ENCODE measurements at regions not wholly inside any gene's neighbourhood (a gene's known extent, or its start where the extent isn't known, plus 50 kb on each side); places are given as distances from the start of the nearest gene placed in this dataset.
A peak's percentile ranks its signal among the peaks of the same experiment; 100 is the strongest.

DNA sequence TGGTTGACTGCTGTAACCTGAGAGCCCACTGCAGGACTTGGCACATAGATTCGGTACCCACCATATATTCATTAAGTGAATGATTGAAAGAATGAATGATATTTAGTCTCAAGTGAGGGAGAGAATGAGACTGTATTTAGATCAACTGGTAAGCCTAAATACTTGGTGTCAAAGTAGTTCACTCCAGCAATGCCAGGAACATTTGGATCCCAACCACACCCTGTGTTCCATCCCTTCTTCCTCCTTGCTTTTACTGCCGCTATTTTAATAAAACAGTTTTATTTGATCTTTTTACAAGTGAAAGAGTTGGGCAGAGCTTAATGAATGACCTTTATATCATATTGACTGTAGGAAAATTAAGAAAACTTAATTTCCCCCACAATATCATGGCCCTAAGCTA, 473.6 kb upstream of the CBLB start:
- no peaks in the 10 kb centered on the region for H3K9me3 Mint-ChIP-seq
- peak overlapping the region; percentile 47 for H2AFZ ChIP-seq (replicated peaks)
- H3K27me3 Mint-ChIP-seq (ENCODE audit: insufficient read depth, low read depth): no peaks in the 10 kb centered on the region
- H3K36me3 ChIP-seq: no peaks in the 10 kb centered on the region
- H3K79me2 ChIP-seq (ENCODE audit: low read depth): no peaks in the 10 kb centered on the region
- TF ChIP-seq EZH2phosphoT487 (IDR thresholded peaks at IDR 0.05) (no peak), EZH2 (IDR thresholded peaks at IDR 0.05) (no peak)
- TF ChIP-seq, protein P1, sequence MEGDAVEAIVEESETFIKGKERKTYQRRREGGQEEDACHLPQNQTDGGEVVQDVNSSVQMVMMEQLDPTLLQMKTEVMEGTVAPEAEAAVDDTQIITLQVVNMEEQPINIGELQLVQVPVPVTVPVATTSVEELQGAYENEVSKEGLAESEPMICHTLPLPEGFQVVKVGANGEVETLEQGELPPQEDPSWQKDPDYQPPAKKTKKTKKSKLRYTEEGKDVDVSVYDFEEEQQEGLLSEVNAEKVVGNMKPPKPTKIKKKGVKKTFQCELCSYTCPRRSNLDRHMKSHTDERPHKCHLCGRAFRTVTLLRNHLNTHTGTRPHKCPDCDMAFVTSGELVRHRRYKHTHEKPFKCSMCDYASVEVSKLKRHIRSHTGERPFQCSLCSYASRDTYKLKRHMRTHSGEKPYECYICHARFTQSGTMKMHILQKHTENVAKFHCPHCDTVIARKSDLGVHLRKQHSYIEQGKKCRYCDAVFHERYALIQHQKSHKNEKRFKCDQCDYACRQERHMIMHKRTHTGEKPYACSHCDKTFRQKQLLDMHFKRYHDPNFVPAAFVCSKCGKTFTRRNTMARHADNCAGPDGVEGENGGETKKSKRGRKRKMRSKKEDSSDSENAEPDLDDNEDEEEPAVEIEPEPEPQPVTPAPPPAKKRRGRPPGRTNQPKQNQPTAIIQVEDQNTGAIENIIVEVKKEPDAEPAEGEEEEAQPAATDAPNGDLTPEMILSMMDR (IDR thresholded peaks at IDR 0.05): no peak
- H3K27ac Mint-ChIP-seq: no peak overlapping the region
- H3K4me3 Mint-ChIP-seq: no peak overlapping the region
- no peaks in the 10 kb centered on the region for H3K27me3 ChIP-seq
- H3K4me1 ChIP-seq: peaks cover 12% of the 10 kb centered on the region
- H3K9me3 ChIP-seq (ENCODE audit: low read depth): no peaks in the 10 kb centered on the region
- H3K4me2 ChIP-seq: no peak overlapping the region
- H3K4me3 ChIP-seq: no peak overlapping the region
- no peaks in the 10 kb centered on the region for H4K20me1 ChIP-seq (ENCODE audit: low read depth)
- no peak for DNase-seq (ENCODE audit: low spot score)
- H3K4me1 Mint-ChIP-seq: no peaks in the 10 kb centered on the region
- no peaks in the 10 kb centered on the region for H3F3A ChIP-seq (ENCODE audit: low read depth)
- no peaks in the 10 kb centered on the region for H3K36me3 Mint-ChIP-seq
- no peak overlapping the region for H3K9ac ChIP-seq
- no peak overlapping the region for H3K27ac ChIP-seq

DNA sequence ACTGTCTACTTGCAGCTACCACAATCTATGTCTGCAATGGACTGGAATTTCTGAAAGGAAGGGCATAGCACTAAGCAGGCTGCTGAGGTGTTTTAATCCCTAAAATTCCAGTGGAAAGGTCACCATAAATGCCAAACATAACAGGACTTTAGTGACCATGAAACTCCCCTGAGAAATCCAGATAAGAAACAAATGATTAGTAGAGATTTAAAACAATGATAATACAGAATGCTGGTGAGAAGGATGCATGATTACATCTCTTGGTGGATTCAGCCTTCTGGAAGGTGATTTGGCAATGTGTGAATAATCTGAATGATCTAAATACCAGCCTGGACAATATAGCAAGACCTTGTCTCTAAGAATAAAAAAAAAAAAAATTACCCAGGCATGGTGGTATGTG, 475.0 kb upstream of the CBLB start:
- Mint-ChIP-seq H3K4me3 (no peak overlapping the region), H3K36me3 (no peaks in the 10 kb centered on the region), H3K4me1 (no peaks in the 10 kb centered on the region), H3K27ac (no peak overlapping the region), H3K9me3 (no peaks in the 10 kb centered on the region), H3K27me3 (ENCODE audit: insufficient read depth, low read depth) (no peaks in the 10 kb centered on the region)
- H3K9me3 ChIP-seq (ENCODE audit: low read depth): no peaks in the 10 kb centered on the region
- no peak overlapping the region for H3K9ac ChIP-seq
- no peak overlapping the region for H3K4me2 ChIP-seq
- TF ChIP-seq EZH2phosphoT487 (IDR thresholded peaks at IDR 0.05): no peak
- TF ChIP-seq EZH2 (IDR thresholded peaks at IDR 0.05): no peak
- TF ChIP-seq, protein P1 (IDR thresholded peaks at IDR 0.05): no peak
- H3K27me3 ChIP-seq: no peaks in the 10 kb centered on the region
- H3K4me3 ChIP-seq: no peak overlapping the region
- DNase-seq (ENCODE audit: low spot score): no peak
- H4K20me1 ChIP-seq (ENCODE audit: low read depth): no peaks in the 10 kb centered on the region
- H3F3A ChIP-seq (ENCODE audit: low read depth): no peaks in the 10 kb centered on the region
- H2AFZ ChIP-seq (replicated peaks): no peak overlapping the region
- H3K79me2 ChIP-seq (ENCODE audit: low read depth): no peaks in the 10 kb centered on the region
- no peak overlapping the region for H3K27ac ChIP-seq
- H3K36me3 ChIP-seq: no peaks in the 10 kb centered on the region
- peaks cover 12% of the 10 kb centered on the region for H3K4me1 ChIP-seq

- Histone ChIP-seq H2AFZ (replicated peaks) (peak overlapping the region; percentile 14), H3F3A (ENCODE audit: low read depth) (no peaks in the 10 kb centered on the region), H3K9me3 (ENCODE audit: low read depth) (no peaks in the 10 kb centered on the region), H3K36me3 (no peaks in the 10 kb centered on the region), H3K9ac (no peak overlapping the region), H3K4me3 (no peak overlapping the region), H3K4me1 (peaks cover 12% of the 10 kb centered on the region), H4K20me1 (ENCODE audit: low read depth) (no peaks in the 10 kb centered on the region), H3K27me3 (no peaks in the 10 kb centered on the region), H3K79me2 (ENCODE audit: low read depth) (no peaks in the 10 kb centered on the region), H3K27ac (no peak overlapping the region), H3K4me2 (no peak overlapping the region)
- Mint-ChIP-seq H3K4me3 (no peak overlapping the region), H3K27me3 (ENCODE audit: insufficient read depth, low read depth) (no peaks in the 10 kb centered on the region), H3K27ac (no peak overlapping the region), H3K9me3 (no peaks in the 10 kb centered on the region), H3K36me3 (no peaks in the 10 kb centered on the region), H3K4me1 (no peaks in the 10 kb centered on the region)
- TF ChIP-seq, protein P1 (IDR thresholded peaks at IDR 0.05): no peak
- TF ChIP-seq EZH2 (IDR thresholded peaks at IDR 0.05) (no peak), EZH2phosphoT487 (IDR thresholded peaks at IDR 0.05) (no peak)
- DNase-seq (ENCODE audit: low spot score): no peak
Observed at GRCh38 chr3:106345353-106346027, 476.7 kb upstream of the CBLB start.

Data from neural progenitor cell (in vitro differentiated cells).